Stimulated activated CD4-positive, alpha-beta T cell treated with anti-CD3 and anti-CD28 coated beads, Interleukin-2, amount 100 ng/mL, for 24 hours (primary cell): ENCODE measurements at regions not wholly inside any gene's neighbourhood (a gene's known extent, or its start where the extent isn't known, plus 50 kb on each side); places are given as distances from the start of the nearest gene placed in this dataset.
"Not testable (repeated sequence)": the region's sequence is repeated elsewhere in the genome, so short reads cannot be mapped to it uniquely, and the experiment has no call there.

Experiments
- DNase-seq, 2 donors: peaks; one replicate each; pipeline ENCODE4 v3.0.0-alpha.2; 2020

GRCh38 chr7:81525841-81526240, 244.0 kb downstream of the HGF start:
- DNase-seq, result no peak

GRCh38 chr7:81519886-81520285, 250.0 kb downstream of the HGF start:
- DNase-seq, result no peak

DNA sequence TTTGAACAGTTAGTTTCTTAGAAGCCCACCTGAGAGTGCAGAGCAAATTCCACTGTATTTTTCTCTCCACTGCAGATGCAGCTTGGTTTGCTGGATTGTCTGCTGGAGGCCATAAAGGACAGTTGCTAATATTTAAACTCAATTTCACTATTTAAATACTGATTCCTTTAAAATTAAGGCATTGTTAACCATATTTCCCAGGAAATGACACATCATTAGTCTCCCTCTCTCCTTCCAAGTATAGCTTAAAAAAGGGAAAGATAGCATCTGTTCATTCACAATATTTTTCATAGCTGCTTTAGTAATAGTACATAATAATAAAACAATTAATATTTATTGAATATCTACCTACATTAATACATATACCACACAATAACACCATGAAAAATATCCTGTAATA, 252.9 kb downstream of the HGF start:
- no peak for DNase-seq

- no peak for DNase-seq
These were observed 254.8 kb downstream of the HGF start for GRCh38 chr7:81515009-81515408.

DNA sequence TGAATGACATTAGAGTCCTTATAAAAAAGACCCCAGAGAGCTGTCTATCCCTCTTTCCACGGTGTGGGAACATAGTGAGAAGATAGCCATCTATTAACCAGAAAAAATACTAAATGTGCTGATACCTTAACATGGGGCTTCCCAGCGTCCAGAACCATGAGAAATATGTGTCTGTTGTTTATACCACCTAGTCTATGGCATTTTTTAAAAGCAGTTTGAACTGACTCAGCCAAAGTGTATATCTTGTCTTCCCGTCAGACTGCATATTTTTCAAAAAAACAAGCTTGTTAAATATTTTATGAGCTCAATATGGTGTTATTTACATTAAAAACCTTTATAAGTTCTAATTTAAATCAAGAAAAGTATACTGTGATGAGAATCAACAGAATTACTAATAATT, 255.3 kb downstream of the HGF start:
- DNase-seq, result no peak

GRCh38 chr7:81510122-81510521, 259.7 kb downstream of the HGF start:
- DNase-seq, result no peak

DNA sequence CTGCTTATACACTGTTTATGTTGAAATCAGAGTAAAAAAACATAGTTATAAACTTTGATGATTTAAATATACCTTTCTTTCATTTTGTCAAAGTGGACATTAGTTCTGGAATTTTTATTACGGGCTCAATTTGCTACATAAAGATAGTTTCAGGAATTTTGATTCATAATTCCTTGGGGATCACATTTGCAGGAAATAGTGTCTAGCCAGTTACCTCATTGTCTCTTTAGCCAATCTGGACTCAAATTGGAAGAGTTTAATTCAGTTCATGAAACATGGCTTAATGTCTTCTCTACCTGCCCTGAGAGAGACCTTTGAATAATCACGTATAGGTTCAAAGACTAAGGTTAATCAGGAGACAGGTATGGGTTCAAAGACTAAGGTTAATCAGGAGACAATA, 262.6 kb downstream of the HGF start:
- DNase-seq, result no peak

DNA sequence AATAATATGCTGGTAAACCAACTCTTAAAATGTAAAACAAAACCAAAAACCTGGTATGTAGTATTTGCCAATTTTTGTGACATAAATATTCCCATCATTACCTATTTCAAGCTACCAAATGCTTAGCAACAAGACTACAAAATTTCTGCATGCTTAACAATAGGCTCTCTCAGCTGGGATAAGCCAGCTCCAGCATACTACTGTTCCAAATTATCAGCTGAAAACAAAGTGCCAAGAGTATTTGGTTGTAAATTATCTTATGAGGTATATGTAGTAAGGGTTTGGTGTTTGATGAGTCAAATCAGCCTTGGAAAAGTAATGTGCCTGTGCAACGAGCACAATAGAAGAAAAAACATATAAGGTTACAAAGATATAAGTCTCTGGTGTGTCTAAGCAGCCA, 263.2 kb downstream of the HGF start:
- no peak for DNase-seq

DNA sequence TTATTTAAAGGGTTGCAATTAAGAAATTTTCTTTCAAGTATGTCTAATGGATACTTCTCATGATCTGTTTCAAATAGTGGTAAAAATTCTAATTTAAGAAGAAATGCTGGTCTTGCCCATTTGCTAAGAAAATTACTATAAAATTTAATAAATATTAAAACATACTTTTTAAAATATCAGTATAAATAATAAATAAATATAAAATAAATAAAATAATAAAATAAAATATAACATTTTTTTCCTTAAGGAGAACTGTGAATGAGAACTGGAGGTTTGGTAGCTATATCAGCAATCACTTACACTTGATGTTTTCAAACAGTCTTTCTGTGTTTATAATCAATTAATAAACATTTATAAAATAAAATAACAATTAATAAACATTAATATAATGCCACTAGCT, 266.1 kb downstream of the HGF start:
- no peak for DNase-seq

DNA sequence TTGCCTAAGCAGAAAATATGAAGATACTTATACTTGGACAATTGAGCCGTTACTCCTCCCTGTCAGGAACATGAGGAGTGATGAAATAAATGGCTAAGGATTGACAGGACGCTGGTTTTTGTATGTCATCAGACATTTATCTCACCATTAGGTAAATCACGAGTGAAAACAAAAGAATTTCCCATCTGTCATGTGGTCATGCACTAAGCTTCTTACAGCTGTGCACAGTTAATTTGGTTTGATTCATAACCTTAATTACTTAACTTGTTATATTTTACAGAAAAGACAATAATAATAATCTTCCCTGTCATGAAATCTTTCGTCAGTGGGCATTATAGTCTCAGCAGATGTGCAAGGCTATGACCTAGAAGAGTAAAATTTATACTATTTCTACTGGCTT, 266.5 kb downstream of the HGF start:
- no peak for DNase-seq

DNA sequence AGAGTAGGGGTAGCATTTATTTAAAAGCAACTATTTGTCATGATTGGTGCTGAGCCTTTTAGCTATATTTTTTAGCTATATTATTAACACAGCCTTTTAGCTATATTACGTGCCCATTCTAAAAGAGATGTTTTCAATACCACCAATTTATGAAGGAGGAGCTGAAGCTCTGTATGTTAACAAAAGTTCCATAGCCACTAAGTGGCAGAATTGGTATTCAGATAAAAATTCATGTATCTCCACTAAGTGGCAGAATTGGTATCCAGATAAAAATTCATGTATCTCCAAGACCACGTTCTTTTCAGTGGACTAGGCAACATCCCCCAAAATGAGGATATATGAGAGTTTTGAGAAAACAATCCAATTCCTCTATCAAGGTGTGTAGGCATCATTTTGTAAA, 268.6 kb downstream of the HGF start:
- DNase-seq, result no peak

- no peak for DNase-seq
These were observed 269.2 kb downstream of the HGF start for GRCh38 chr7:81500631-81501030.

GRCh38 chr7:81499262-81500116, 270.4 kb downstream of the HGF start:
- no peak for DNase-seq

- DNase-seq, result no peak
These were observed 271.7 kb downstream of the HGF start for GRCh38 chr7:81498176-81498575.

- DNase-seq, result no peak
These were observed 276.9 kb downstream of the HGF start for GRCh38 chr7:81492910-81493309.

GRCh38 chr7:81492240-81492639, 277.6 kb downstream of the HGF start:
- DNase-seq, result no peak

- no peak for DNase-seq
These were observed 278.3 kb downstream of the HGF start for GRCh38 chr7:81491573-81491972.

- no peak for DNase-seq
These were observed 281.6 kb downstream of the HGF start for GRCh38 chr7:81488210-81488609.

GRCh38 chr7:81487516-81487915, 282.3 kb downstream of the HGF start:
- DNase-seq, result no peak

DNA sequence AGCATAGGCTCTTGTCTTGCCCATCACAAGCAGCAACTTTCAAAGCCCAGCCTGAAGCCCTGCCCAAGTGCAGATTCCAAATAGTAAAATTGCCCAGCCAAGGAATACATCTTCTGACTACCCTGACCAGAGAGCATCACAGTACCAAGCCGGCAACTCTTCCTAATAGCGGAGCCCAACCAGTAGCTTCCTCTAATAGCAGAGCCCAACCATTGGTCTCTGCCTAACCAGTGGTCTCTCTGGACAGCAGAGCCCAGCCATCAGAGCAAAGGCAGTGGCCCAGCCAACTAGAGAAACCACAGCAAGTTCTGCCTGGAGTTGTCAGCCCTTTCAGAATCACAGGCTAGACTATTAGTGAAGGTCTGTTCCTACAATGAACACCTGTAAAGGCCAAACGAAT, 285.6 kb downstream of the HGF start:
- DNase-seq, result no peak

DNA sequence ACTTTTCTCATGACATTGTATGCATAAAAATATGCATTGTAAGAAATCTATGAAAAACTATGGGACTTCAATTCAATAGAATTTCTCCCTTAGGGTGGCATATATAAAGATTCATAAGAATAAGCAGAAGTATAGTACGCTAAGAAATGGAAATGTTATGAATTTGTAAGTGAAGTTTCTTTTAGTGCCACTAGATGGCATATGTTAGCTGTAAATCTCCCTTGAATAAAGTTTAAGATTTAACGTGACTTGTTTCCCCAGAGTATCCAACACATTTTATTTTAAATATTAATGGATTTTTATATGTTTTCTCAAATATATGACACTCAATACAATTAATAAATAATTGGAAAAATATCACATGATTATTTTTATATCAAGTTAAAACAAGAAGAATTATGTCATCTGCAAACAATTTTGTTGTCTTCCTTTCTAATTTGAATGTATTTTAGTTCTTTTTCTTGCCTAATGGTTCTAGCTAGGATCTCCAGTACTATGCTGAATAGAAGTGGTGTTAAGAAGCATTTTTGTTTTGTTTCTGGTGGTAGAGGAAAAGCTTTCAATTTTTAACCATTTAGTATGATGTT, 287.2 kb downstream of the HGF start:
- no peak for DNase-seq

GRCh38 chr7:81478664-81479063, 291.2 kb downstream of the HGF start:
- no peak for DNase-seq

- not testable (repeated sequence) for DNase-seq
These were observed 291.6 kb downstream of the HGF start for GRCh38 chr7:81478201-81478600.

DNA sequence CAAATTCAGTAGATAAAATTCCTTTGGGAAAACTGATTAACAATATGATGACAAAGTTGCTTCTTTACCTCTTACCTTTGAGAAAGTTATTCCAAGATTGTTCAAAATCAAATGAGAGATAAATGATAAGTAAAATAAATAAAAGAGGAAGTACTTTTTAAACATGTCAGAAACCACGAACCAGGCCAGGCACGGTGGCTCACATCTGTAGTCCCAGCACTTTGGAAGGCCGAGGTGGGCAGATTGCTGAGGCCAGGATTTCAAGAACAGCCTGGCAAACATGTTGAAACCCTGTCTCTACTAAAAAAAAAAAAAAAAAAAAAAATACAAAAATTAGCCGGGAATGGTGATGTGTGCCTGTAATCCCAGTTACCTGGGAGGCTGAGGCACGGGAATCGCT, 296.6 kb downstream of the HGF start:
- no peak for DNase-seq
